NT2/D1 (cell line): ENCODE measurements at regions not wholly inside any gene's neighbourhood (a gene's known extent, or its start where the extent isn't known, plus 50 kb on each side); places are given as distances from the start of the nearest gene placed in this dataset.

Source experiments
- DNase-seq: peaks from one replicate; pipeline ENCODE4 v3.0.0-alpha.2; 2011; ENCODE audit warnings: low read depth, low spot score
- H3K27me3 ChIP-seq: 2 replicates; pipeline ENCODE4 v1.6.0; 2011; ENCODE audit warnings: mild to moderate bottlenecking; ENCODE audit not compliant: insufficient read length, insufficient read depth
- H3K36me3 ChIP-seq: 2 replicates; pipeline ENCODE4 v1.6.1; 2011; ENCODE audit warnings: mild to moderate bottlenecking, low read length, mixed read lengths; ENCODE audit not compliant: insufficient read depth, insufficient read length
- H3K4me1 ChIP-seq: 2 replicates; pipeline ENCODE4 v1.5.1; 2011; ENCODE audit not compliant: insufficient read depth, insufficient read length
- H3K4me3 ChIP-seq: 2 replicates; pipeline ENCODE4 v1.5.1; 2011; ENCODE audit warnings: low read depth; ENCODE audit not compliant: insufficient read length
- H3K9ac ChIP-seq: 2 replicates; pipeline ENCODE4 v1.6.0; 2011; ENCODE audit warnings: low read depth; ENCODE audit not compliant: insufficient read length
- H3K9me3 ChIP-seq: 2 replicates; pipeline ENCODE4 v1.5.1; 2011; ENCODE audit warnings: mild to moderate bottlenecking, low read length; ENCODE audit not compliant: insufficient read depth
- SUZ12 ChIP-seq: IDR thresholded peaks from 2 replicates; pipeline ENCODE4 v1.6.1; 2011; ENCODE audit not compliant: insufficient read length, insufficient read depth; ENCODE audit errors: extremely low read depth
- YY1 ChIP-seq: IDR thresholded peaks from 2 replicates; pipeline ENCODE4 v1.6.1; 2011; ENCODE audit not compliant: insufficient read length, insufficient read depth
- ZNF274 ChIP-seq: IDR thresholded peaks from 2 replicates; pipeline ENCODE4 v1.6.1; 2011; ENCODE audit warnings: mild to moderate bottlenecking, low read depth, low read length

DNA sequence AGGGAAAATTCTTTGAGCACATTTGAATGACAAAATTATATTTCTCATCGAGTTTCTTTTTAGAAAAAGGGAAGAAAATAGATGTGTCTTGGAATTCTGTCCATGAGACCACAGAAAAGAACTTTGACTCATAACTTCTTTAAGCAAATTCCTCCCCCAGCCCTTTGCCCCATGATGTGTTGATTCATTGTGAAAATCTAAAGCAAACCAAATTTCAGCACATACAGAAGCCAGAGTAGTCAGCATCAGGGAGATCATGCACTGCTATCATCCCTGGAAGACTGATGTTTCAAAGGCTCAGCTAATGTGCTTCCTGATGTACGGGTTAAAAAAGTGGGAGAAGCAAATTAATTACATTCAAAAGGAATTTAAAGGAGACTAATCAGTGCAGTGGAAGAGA is 159.7 kb downstream of the FAT3 start:
- Histone ChIP-seq H3K4me3 (no peak overlapping the region), H3K9me3 (no peaks in the 10 kb centered on the region), H3K9ac (no peak overlapping the region), H3K27me3 (no peaks in the 10 kb centered on the region), H3K4me1 (no peaks in the 10 kb centered on the region), H3K36me3 (no peaks in the 10 kb centered on the region)
- DNase-seq, result no peak
- TF ChIP-seq YY1 (no peak), SUZ12 (no peak), ZNF274 (no peak)

DNA sequence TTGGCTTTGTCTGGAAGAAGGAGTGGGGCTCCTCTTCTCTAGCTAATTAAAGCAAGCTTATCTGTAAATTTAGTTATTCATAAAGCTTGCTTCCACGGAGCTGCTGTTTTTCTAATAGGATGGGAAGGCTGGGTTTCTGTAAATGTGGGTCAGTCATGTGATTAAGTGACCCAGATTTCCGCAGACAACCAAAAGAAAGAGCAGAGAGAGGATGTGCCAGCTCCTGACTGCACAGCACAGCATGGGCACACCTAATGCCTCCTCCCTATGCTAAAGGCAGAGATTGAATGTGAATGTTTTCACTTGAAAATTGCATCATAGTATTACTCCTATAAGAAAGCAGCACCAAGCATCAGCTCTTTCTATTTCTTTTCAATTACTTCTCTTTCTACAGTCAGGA is 160.2 kb downstream of the FAT3 start:
- H3K9ac ChIP-seq, result no peak overlapping the region
- TF ChIP-seq ZNF274, result no peak
- TF ChIP-seq YY1, result no peak
- H3K4me3 ChIP-seq, result no peak overlapping the region
- no peak for DNase-seq
- no peaks in the 10 kb centered on the region for H3K9me3 ChIP-seq
- H3K36me3 ChIP-seq, result no peaks in the 10 kb centered on the region
- no peaks in the 10 kb centered on the region for H3K27me3 ChIP-seq
- no peaks in the 10 kb centered on the region for H3K4me1 ChIP-seq

DNA sequence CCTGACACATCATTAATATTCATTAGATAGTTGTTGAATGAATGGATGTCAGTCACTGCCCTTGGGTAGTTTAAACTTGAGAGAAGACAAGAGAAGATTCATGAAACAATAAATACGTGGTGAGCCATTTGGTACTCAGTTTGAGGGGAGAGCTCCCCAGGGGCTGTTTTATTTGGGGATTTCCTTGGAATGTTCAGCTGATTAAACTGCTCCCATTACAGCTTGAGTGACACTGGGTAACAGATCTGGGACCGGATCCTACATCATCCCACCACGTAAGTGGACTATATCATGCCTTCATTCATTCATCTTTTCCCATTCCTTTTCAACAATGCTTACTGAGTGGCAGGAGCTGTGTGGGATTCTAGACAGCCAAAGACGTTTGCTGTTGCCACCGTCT is 162.0 kb downstream of the FAT3 start:
- Histone ChIP-seq H3K4me3 (no peak overlapping the region), H3K9ac (no peak overlapping the region), H3K27me3 (no peaks in the 10 kb centered on the region), H3K36me3 (no peaks in the 10 kb centered on the region), H3K9me3 (no peaks in the 10 kb centered on the region), H3K4me1 (no peaks in the 10 kb centered on the region)
- DNase-seq, result no peak
- TF ChIP-seq ZNF274 (no peak), SUZ12 (no peak), YY1 (no peak)

DNA sequence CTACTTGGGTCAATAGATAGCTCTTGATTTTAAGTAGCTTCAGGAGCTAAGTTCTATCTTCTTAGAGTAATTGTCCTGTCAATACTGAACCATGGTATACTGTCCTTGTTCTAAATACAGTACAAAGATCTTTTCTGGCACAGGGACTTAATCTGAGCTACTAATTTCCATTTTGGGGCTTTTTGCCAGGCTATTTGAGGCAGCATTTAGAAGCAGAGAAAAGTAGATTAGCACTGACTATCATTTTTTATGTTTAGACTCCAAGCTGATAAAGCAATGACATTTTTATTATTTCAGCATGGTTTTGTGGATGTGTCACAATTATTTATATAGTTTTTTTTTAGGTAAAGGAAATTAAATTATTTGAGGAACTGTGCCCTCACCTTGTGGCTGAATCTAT is 163.2 kb downstream of the FAT3 start:
- no peaks in the 10 kb centered on the region for H3K9me3 ChIP-seq
- H3K4me1 ChIP-seq, result no peaks in the 10 kb centered on the region
- TF ChIP-seq YY1, result no peak
- no peak for TF ChIP-seq ZNF274
- no peak for TF ChIP-seq SUZ12
- H3K4me3 ChIP-seq, result no peak overlapping the region
- DNase-seq, result no peak
- H3K36me3 ChIP-seq, result no peaks in the 10 kb centered on the region
- no peak overlapping the region for H3K9ac ChIP-seq
- no peaks in the 10 kb centered on the region for H3K27me3 ChIP-seq

DNA sequence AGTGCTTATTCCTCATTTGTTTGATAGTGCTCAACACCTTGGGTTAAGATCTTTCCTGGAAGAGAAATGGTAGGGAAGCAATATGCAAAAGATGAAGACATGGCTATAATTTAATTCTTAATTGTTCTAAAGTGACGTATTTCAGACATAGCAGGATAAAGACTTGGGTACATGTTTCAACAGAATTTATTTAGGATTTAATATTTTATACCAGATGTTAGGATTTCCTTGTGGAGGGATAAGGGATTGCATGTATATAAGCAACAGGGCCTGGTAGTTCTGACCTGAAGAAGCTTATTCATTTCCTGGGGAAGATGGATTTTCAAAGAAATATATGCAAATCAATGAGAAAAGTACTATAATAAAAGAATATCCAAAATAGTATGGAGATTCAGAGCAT is 163.8 kb downstream of the FAT3 start:
- Histone ChIP-seq H3K36me3 (no peaks in the 10 kb centered on the region), H3K4me1 (no peaks in the 10 kb centered on the region), H3K9ac (no peak overlapping the region), H3K27me3 (no peaks in the 10 kb centered on the region), H3K4me3 (no peak overlapping the region), H3K9me3 (no peaks in the 10 kb centered on the region)
- DNase-seq, result no peak
- TF ChIP-seq SUZ12, result no peak
- no peak for TF ChIP-seq ZNF274
- no peak for TF ChIP-seq YY1

DNA sequence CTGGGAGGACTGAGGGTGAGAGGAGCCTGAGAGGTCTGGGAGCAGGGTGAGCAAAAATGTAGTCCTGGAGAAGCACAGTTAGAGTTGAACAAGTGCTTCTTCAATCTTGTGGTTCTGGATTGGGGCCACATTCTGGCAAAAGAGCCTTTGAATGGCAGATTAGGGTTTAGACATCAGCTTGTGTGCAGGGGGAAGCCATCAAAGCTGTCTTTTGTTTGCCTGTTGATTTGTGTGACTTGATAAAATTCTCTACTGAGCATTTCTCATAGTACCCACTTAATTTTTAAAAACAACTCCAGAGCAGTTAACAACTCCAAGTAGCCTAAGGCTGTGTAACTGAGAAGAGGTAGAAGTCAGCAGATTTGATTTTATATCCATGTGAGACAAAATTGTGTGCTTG is 166.2 kb downstream of the FAT3 start:
- TF ChIP-seq YY1 (no peak), ZNF274 (no peak), SUZ12 (no peak)
- Histone ChIP-seq H3K9ac (no peak overlapping the region), H3K4me3 (no peak overlapping the region), H3K36me3 (no peaks in the 10 kb centered on the region), H3K9me3 (no peaks in the 10 kb centered on the region), H3K27me3 (no peaks in the 10 kb centered on the region), H3K4me1 (no peaks in the 10 kb centered on the region)
- DNase-seq, result no peak

DNA sequence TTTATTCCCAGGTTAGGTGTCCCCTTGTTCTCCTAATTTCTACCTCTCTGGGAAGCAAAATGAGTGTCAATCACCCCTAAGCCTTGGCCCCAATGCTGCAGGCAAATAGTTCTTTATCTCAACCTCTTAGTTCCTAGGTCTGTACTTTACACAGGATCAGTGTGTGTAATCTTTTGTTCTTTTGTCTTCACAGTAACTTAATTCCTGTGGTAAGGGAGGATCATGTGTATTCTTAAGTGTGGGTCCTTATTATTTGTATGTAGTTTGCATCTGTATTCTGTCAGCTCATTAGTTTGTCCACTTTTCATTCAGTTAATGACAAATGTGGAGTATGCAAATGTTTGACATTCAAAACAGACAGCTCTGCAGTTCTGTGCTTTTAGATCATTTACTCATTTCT is 166.7 kb downstream of the FAT3 start:
- H3K9me3 ChIP-seq, result no peaks in the 10 kb centered on the region
- no peaks in the 10 kb centered on the region for H3K36me3 ChIP-seq
- H3K9ac ChIP-seq, result no peak overlapping the region
- no peak for DNase-seq
- H3K4me1 ChIP-seq, result no peaks in the 10 kb centered on the region
- TF ChIP-seq SUZ12 (no peak), ZNF274 (no peak), YY1 (no peak)
- H3K27me3 ChIP-seq, result no peaks in the 10 kb centered on the region
- no peak overlapping the region for H3K4me3 ChIP-seq

DNA sequence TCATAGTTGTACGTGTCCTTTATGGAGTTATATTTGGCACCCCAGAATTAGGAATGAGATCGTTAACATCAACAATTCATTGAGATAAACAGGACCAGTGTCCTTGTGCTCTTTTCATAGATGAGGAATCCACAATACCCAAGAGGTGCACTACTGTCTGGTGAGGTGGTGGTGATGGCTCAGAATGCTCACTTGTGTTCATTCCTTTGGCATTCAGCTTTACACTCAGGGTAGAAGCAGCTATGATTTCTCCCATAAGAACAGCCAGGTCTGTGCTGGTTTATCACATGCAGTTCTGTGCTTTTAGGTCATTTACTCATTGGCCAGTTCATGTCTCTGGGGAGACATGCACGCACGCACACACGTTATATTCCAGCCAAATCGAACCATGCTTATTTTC is 167.2 kb downstream of the FAT3 start:
- H3K4me1 ChIP-seq, result no peaks in the 10 kb centered on the region
- no peak overlapping the region for H3K9ac ChIP-seq
- H3K27me3 ChIP-seq, result no peaks in the 10 kb centered on the region
- no peak for DNase-seq
- no peaks in the 10 kb centered on the region for H3K36me3 ChIP-seq
- H3K9me3 ChIP-seq, result no peaks in the 10 kb centered on the region
- H3K4me3 ChIP-seq, result no peak overlapping the region
- no peak for TF ChIP-seq SUZ12
- TF ChIP-seq ZNF274, result no peak
- TF ChIP-seq YY1, result no peak
